WTC11 (cell line): ENCODE measurements at regions not wholly inside any gene's neighbourhood (a gene's known extent, or its start where the extent isn't known, plus 50 kb on each side); places are given as distances from the start of the nearest gene placed in this dataset.
"Not testable (repeated sequence)": the region's sequence is repeated elsewhere in the genome, so short reads cannot be mapped to it uniquely, and the experiment has no call there.

ENCODE experiments used
- ATAC-seq: fragments of 200-7000 bp; cut with Tn5 transposase; 2 replicates; pipeline ENCODE4 v1.10.0; 2021; ENCODE audit warnings: mild to moderate bottlenecking, moderate library complexity
- CTCF ChIA-PET: fragments of 300-600 bp; sonication (Branson Sonifier 250); formaldehyde crosslinking; loops from one replicate; lab custom pipeline; 2021; ENCODE audit warnings: antibody characterized with exemption; lab: Charles Lee
- POLR2A ChIA-PET: fragments of 350-600 bp; sonication (Branson Sonifier 250); formaldehyde crosslinking; loops from one replicate; lab custom pipeline; 2021; ENCODE audit warnings: antibody characterized with exemption; lab: Charles Lee
- DNase-seq: peaks from one replicate; pipeline ENCODE4 v3.0.0; 2021; ENCODE audit warnings: low spot score
- H3K27ac Mint-ChIP-seq: 2 replicates; pipeline ENCODE4 v1.8.0; 2021; ENCODE audit warnings: mixed read lengths
- H3K27me3 Mint-ChIP-seq: 2 replicates; pipeline ENCODE4 v1.8.0; 2021; ENCODE audit warnings: low read depth, mild to moderate bottlenecking, moderate library complexity, mixed read lengths
- H3K36me3 Mint-ChIP-seq: 2 replicates; pipeline ENCODE4 v1.8.0; 2021; ENCODE audit warnings: mixed read lengths
- H3K4me1 Mint-ChIP-seq: 2 replicates; pipeline ENCODE4 v1.8.0; 2022; ENCODE audit warnings: mixed read lengths
- H3K4me3 Mint-ChIP-seq: 2 replicates; pipeline ENCODE4 v1.8.0; 2021; ENCODE audit warnings: mild to moderate bottlenecking, moderate library complexity, mixed read lengths
- H3K9me3 Mint-ChIP-seq: 2 replicates; pipeline ENCODE4 v1.8.0; 2021; ENCODE audit warnings: mixed read lengths
- AFF4 ChIP-seq: sonication (generic); formaldehyde crosslinking; IDR thresholded peaks from 2 replicates; pipeline ENCODE4 v1.8.1; 2023; ENCODE audit warnings: mild to moderate bottlenecking, missing genetic modification reagents, borderline replicate concordance
- ARID4B ChIP-seq: sonication (generic); formaldehyde crosslinking; IDR thresholded peaks from 2 replicates; pipeline ENCODE4 v1.8.0; 2023; ENCODE audit warnings: missing genetic modification reagents, mild to moderate bottlenecking, borderline replicate concordance
- CBFB ChIP-seq: sonication (generic); formaldehyde crosslinking; IDR thresholded peaks from 2 replicates; pipeline ENCODE4 v1.8.1; 2022; ENCODE audit warnings: mild to moderate bottlenecking, low read depth, missing genetic modification reagents
- E2F5 ChIP-seq: sonication (generic); formaldehyde crosslinking; IDR thresholded peaks from 2 replicates; pipeline ENCODE4 v1.8.1; 2022; ENCODE audit warnings: mild to moderate bottlenecking, moderate library complexity, missing genetic modification reagents
- ELF4 ChIP-seq: sonication (generic); formaldehyde crosslinking; IDR thresholded peaks from 2 replicates; pipeline ENCODE4 v1.8.1; 2022; ENCODE audit warnings: low read depth, mild to moderate bottlenecking, moderate library complexity, missing genetic modification reagents
- FOXJ3 ChIP-seq: sonication (generic); formaldehyde crosslinking; IDR thresholded peaks from 2 replicates; pipeline ENCODE4 v1.9.0; 2021; ENCODE audit warnings: missing genetic modification reagents, mild to moderate bottlenecking, borderline replicate concordance
- FOXP1 ChIP-seq: sonication (generic); formaldehyde crosslinking; IDR thresholded peaks from 2 replicates; pipeline ENCODE4 v1.8.0; 2022; ENCODE audit warnings: missing genetic modification reagents, mild to moderate bottlenecking, moderate library complexity, borderline replicate concordance
- GRHL2 ChIP-seq: fragments of 250-450 bp; sonication (Bioruptor Pico); IDR thresholded peaks from 2 replicates; pipeline ENCODE4 v1.8.0; 2022; ENCODE audit warnings: mild to moderate bottlenecking, moderate library complexity; ENCODE audit not compliant: insufficient replicate concordance, severe bottlenecking
- HMGA2 ChIP-seq: fragments of 250-450 bp; sonication (Bioruptor Pico); IDR thresholded peaks from 2 replicates; pipeline ENCODE4 v1.4.0; 2021; ENCODE audit warnings: mild to moderate bottlenecking, moderate library complexity
- IRF1 ChIP-seq: sonication (generic); formaldehyde crosslinking; IDR thresholded peaks from 2 replicates; pipeline ENCODE4 v1.8.0; 2023; ENCODE audit warnings: missing genetic modification reagents
- IRF2 ChIP-seq: sonication (generic); formaldehyde crosslinking; IDR thresholded peaks from 2 replicates; pipeline ENCODE4 v1.8.0; 2022; ENCODE audit warnings: low read depth, missing genetic modification reagents, borderline replicate concordance
- NR3C1 ChIP-seq: sonication (generic); formaldehyde crosslinking; conservative IDR thresholded peaks from 2 replicates; pipeline ENCODE4 v1.8.1; 2023; ENCODE audit warnings: low read depth, mild to moderate bottlenecking, missing genetic modification reagents
- RELA ChIP-seq: sonication (generic); formaldehyde crosslinking; IDR thresholded peaks from 2 replicates; pipeline ENCODE4 v1.8.1; 2022; ENCODE audit warnings: missing genetic modification reagents, mild to moderate bottlenecking, borderline replicate concordance
- SMAD3 ChIP-seq: sonication (generic); formaldehyde crosslinking; IDR thresholded peaks from 2 replicates; pipeline ENCODE4 v1.8.0; 2022; ENCODE audit warnings: missing genetic modification reagents, mild to moderate bottlenecking, borderline replicate concordance
- TCF7 ChIP-seq: sonication (generic); formaldehyde crosslinking; IDR thresholded peaks from 2 replicates; pipeline ENCODE4 v1.8.0; 2022; ENCODE audit warnings: mild to moderate bottlenecking, low read depth, missing genetic modification reagents, moderate library complexity
- USF1 ChIP-seq: sonication (generic); formaldehyde crosslinking; IDR thresholded peaks from 2 replicates; pipeline ENCODE4 v1.8.0; 2022; ENCODE audit warnings: mild to moderate bottlenecking, missing genetic modification reagents
- ZNF121 ChIP-seq: sonication (generic); formaldehyde crosslinking; IDR thresholded peaks from 2 replicates; pipeline ENCODE4 v1.8.0; 2023; ENCODE audit warnings: missing genetic modification reagents

GRCh38 chr1:228652116-228652515 is 83.2 kb upstream of the RHOU start (continued):
- TF ChIP-seq AFF4 (CRISPR knock-in tag) (no peak), GRHL2 (CRISPR knock-in tag) (no peak), IRF1 (CRISPR knock-in tag) (no peak), ELF4 (CRISPR knock-in tag) (no peak), TCF7 (no peak), FOXP1 (CRISPR knock-in tag) (no peak), HMGA2 (no peak), FOXJ3 (CRISPR knock-in tag) (no peak), SMAD3 (CRISPR knock-in tag) (no peak), ZNF121 (no peak)

GRCh38 chr1:228653057-228653456 is 82.2 kb upstream of the RHOU start:
- ATAC-seq, H3K36me3 Mint-ChIP-seq, H3K4me3 Mint-ChIP-seq, H3K27ac Mint-ChIP-seq, DNase-seq, CTCF ChIA-PET, H3K9me3 Mint-ChIP-seq, POLR2A ChIA-PET: not testable (repeated sequence)
- H3K27me3 Mint-ChIP-seq, result peaks cover 43% of the 10 kb centered on the region
- H3K4me1 Mint-ChIP-seq, result peaks cover 13% of the 10 kb centered on the region

- H3K4me1 Mint-ChIP-seq, result peaks cover 7% of the 10 kb centered on the region
- H3K9me3 Mint-ChIP-seq, result no peaks in the 10 kb centered on the region
- no peaks in the 10 kb centered on the region for H3K36me3 Mint-ChIP-seq
- POLR2A ChIA-PET, result no interaction called here
- ATAC-seq (no peak), DNase-seq (no peak)
- no peak overlapping the region for H3K4me3 Mint-ChIP-seq
- TF ChIP-seq RELA (CRISPR knock-in tag), result no peak
- TF ChIP-seq IRF2 (CRISPR knock-in tag), result no peak
- TF ChIP-seq E2F5 (CRISPR knock-in tag), result no peak
- no peak for TF ChIP-seq ARID4B
- no peak for TF ChIP-seq USF1 (CRISPR knock-in tag)
- no peak for TF ChIP-seq NR3C1 (CRISPR knock-in tag)
- no peak for TF ChIP-seq CBFB (CRISPR knock-in tag)
- CTCF ChIA-PET, result no interaction called here
- no peak overlapping the region for H3K27ac Mint-ChIP-seq
- peaks cover 36% of the 10 kb centered on the region for H3K27me3 Mint-ChIP-seq
Measured at GRCh38 chr1:228653748-228654147, 81.5 kb upstream of the RHOU start.
